Caco-2 (cell line): ENCODE measurements at regions not wholly inside any gene's neighbourhood (a gene's known extent, or its start where the extent isn't known, plus 50 kb on each side); places are given as distances from the start of the nearest gene placed in this dataset.

Experiments
- BruUV-seq: library from RNA; stranded (reverse); fragments of 400-500 nt; replicated peaks from 2 replicates; lab custom pipeline; 2021; lab: Mats Ljungman, UMichigan
- CTCF ChIA-PET: fragments of 300-600 bp; sonication (Branson Sonifier 250); formaldehyde crosslinking; loops from one replicate; lab custom pipeline; 2022; ENCODE audit warnings: antibody characterized with exemption; lab: Charles Lee
- POLR2A ChIA-PET: fragments of 300-600 bp; sonication (Branson Sonifier 250); formaldehyde crosslinking; loops from one replicate; lab custom pipeline; 2022; ENCODE audit warnings: antibody characterized with exemption; lab: Charles Lee
- DNase-seq, 2 experiments: peaks; one replicate each; pipeline versions ENCODE4 v3.0.0 to v3.0.0-alpha.2; 2020 to 2022
- H3K27me3 ChIP-seq: replicated peaks from 2 replicates; pipeline ENCODE4 v1.6.0; 2011; ENCODE audit warnings: low read length; ENCODE audit not compliant: control insufficient read depth, insufficient read depth
- H3K36me3 ChIP-seq: 2 replicates; pipeline ENCODE4 v1.5.1; 2011; ENCODE audit warnings: low read length; ENCODE audit not compliant: control insufficient read depth, insufficient read depth
- H3K4me1 ChIP-seq: fragments of 250-450 bp; sonication (Bioruptor Pico); 2 replicates; pipeline ENCODE4 v1.5.1; 2020; ENCODE audit warnings: mild to moderate bottlenecking
- H3K4me3 ChIP-seq: 2 replicates; pipeline ENCODE4 v1.5.1; 2011; ENCODE audit warnings: low read depth, mild to moderate bottlenecking, control low read depth, low read length
- H3K9me3 ChIP-seq: fragments of 250-450 bp; sonication (Bioruptor Pico); 2 replicates; pipeline ENCODE4 v1.5.1; 2020; ENCODE audit warnings: mild to moderate bottlenecking, moderate library complexity
- H3K27ac Mint-ChIP-seq: one replicate; pipeline ENCODE4 v1.8.0; 2022; ENCODE audit warnings: mixed read lengths; ENCODE audit not compliant: unreplicated experiment
- H3K27me3 Mint-ChIP-seq: one replicate; pipeline ENCODE4 v1.8.0; 2022; ENCODE audit warnings: mixed read lengths; ENCODE audit not compliant: insufficient read depth, unreplicated experiment
- H3K36me3 Mint-ChIP-seq: one replicate; pipeline ENCODE4 v1.8.0; 2022; ENCODE audit warnings: mild to moderate bottlenecking, mixed read lengths; ENCODE audit not compliant: insufficient read depth, unreplicated experiment
- H3K4me1 Mint-ChIP-seq: one replicate; pipeline ENCODE4 v1.8.0; 2022; ENCODE audit warnings: low read depth, mixed read lengths; ENCODE audit not compliant: unreplicated experiment
- H3K4me3 Mint-ChIP-seq: one replicate; pipeline ENCODE4 v1.8.0; 2022; ENCODE audit warnings: mild to moderate bottlenecking, moderate library complexity, mixed read lengths; ENCODE audit not compliant: unreplicated experiment
- H3K9me3 Mint-ChIP-seq: one replicate; pipeline ENCODE4 v1.8.0; 2022; ENCODE audit warnings: mixed read lengths; ENCODE audit not compliant: unreplicated experiment
- intact Hi-C: fragments of 100-400 bp; cut with micrococcal nuclease; formaldehyde crosslinking; loops from one replicate; pipeline ENCODE4 v1.10.0; 2022; ENCODE audit not compliant: unreplicated experiment
- TF ChIP-seq, protein P1 (sequence below), 2 experiments: fragments of 200-600 bp in 1 of 2; IDR thresholded peaks; 1 replicate in 1 of 2; 2 replicates in 1 of 2; pipeline versions ENCODE4 v1.5.1 to v1.8.0; 2011 to 2022; ENCODE audit warnings: antibody characterized with exemption in 1 of 2, control low read depth in 1 of 2, inconsistent platforms in 1 of 2, low read depth in 1 of 2, low read length in 1 of 2, mild to moderate bottlenecking in 1 of 2, moderate library complexity in 1 of 2; ENCODE audit not compliant: insufficient read depth in 1 of 2, severe bottlenecking in 1 of 2, unreplicated experiment in 1 of 2

DNA sequence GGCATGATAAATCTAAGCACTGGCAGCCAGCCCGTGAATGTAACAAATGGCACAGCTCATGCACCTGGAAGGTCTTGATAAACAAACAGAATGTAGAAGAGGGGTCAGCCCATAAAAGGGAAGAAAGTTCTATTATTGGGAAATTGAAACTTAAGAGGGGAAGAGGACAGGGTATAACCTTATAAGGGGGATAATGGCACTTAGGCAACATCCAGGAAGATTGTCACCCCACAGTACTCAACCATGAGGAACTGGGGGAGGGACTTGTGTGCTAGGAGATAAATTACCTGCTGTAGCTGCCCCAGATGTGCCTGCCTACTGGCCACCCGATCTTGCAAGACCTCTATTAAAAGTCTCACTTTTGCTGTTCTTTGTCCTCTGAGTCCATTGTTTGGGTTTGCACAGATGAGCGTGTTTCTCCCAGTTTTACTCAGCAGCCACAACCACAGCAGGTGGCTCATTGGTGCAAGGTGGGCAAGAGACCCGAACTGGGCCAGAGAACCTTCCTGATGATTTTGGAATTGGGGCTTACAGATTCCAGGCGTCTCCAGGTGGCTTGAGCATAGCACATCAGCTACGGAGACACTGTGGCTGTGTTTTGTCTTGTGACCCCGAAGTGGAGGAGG, 79.0 kb upstream of the TAF1B start:
- no peaks in the 10 kb centered on the region for H3K27me3 ChIP-seq
- Mint-ChIP-seq H3K4me1 (no peaks in the 10 kb centered on the region), H3K27me3 (peaks cover 3% of the 10 kb centered on the region), H3K27ac (no peak overlapping the region), H3K36me3 (no peaks in the 10 kb centered on the region), H3K9me3 (no peaks in the 10 kb centered on the region), H3K4me3 (no peak overlapping the region)
- H3K9me3 ChIP-seq = no peaks in the 10 kb centered on the region
- BruUV-seq = no TSS peak
- TF ChIP-seq, protein P1, sequence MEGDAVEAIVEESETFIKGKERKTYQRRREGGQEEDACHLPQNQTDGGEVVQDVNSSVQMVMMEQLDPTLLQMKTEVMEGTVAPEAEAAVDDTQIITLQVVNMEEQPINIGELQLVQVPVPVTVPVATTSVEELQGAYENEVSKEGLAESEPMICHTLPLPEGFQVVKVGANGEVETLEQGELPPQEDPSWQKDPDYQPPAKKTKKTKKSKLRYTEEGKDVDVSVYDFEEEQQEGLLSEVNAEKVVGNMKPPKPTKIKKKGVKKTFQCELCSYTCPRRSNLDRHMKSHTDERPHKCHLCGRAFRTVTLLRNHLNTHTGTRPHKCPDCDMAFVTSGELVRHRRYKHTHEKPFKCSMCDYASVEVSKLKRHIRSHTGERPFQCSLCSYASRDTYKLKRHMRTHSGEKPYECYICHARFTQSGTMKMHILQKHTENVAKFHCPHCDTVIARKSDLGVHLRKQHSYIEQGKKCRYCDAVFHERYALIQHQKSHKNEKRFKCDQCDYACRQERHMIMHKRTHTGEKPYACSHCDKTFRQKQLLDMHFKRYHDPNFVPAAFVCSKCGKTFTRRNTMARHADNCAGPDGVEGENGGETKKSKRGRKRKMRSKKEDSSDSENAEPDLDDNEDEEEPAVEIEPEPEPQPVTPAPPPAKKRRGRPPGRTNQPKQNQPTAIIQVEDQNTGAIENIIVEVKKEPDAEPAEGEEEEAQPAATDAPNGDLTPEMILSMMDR (IDR thresholded peaks at IDR 0.05; ENCODE audit: insufficient read depth in 1 of 2, low read depth in 1 of 2, low read length in 1 of 2, severe bottlenecking in 1 of 2, unreplicated experiment in 1 of 2) = no peak
- DNase-seq = no peak
- H3K4me1 ChIP-seq = 0 out of 2 replicates have a peak, but pooled peaks cover 3% of the 10 kb centered on the region
- ChIA-PET POLR2A (no interaction called here), CTCF (no interaction called here)
- intact Hi-C loops = no loop called here
- H3K4me3 ChIP-seq = no peak overlapping the region
- H3K36me3 ChIP-seq = no peaks in the 10 kb centered on the region

DNA sequence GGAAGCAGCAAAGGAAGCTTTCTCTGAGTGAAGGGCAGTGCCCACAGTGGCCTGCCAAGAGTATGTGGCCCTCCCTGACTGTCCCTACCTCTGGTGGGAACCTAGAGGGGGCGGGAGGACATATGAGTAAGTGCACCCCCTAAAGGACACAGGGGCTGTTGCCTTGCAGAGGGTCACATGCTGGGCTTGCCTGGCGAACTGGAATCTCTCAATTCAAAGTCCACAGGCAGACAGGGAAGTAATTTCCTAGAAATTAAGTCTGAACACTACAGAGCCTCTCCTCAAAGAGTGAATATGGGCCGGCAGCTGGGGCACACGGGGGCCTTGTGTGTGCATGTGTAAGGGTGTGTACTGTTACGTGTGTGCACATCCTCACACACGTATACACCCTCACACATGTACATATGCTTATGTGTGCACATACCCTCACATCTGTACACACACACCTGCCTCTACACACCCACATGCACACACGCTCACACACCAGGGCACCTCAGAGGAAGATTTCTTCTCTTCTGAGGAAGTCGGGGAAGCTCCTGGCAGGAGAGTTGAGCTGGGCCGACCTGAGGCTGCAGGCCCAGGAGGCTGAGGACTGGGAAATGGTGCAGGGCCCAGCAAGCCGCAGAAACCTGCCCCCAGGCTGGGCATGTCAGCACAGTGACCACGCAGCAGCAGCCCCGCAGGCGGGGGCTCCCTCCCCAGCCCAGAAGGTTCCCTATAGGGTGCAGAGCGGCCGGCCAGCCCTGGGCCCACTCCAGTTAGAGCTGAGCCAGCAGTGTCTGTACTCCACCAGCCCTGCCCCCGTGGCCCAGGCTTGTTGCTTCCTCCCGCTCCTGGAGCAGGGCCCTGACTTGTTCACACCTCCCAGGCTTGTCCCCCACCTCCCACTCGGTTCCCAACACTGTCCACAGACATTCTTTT, 77.4 kb upstream of the TAF1B start:
- Mint-ChIP-seq H3K4me1 (peaks cover 6% of the 10 kb centered on the region), H3K27me3 (no peaks in the 10 kb centered on the region), H3K27ac (no peak overlapping the region), H3K36me3 (no peaks in the 10 kb centered on the region), H3K4me3 (no peak overlapping the region), H3K9me3 (no peaks in the 10 kb centered on the region)
- TF ChIP-seq, protein P1 (IDR thresholded peaks at IDR 0.05; ENCODE audit: insufficient read depth in 1 of 2, low read depth in 1 of 2, low read length in 1 of 2, severe bottlenecking in 1 of 2, unreplicated experiment in 1 of 2) = no peak
- Histone ChIP-seq H3K27me3 (no peaks in the 10 kb centered on the region), H3K4me1 (0 out of 2 replicates have a peak, but pooled peaks cover 6% of the 10 kb centered on the region), H3K4me3 (no peak overlapping the region), H3K9me3 (no peaks in the 10 kb centered on the region), H3K36me3 (no peaks in the 10 kb centered on the region)
- ChIA-PET POLR2A (no interaction called here), CTCF (no interaction called here)
- DNase-seq = no peak
- BruUV-seq = no TSS peak
- intact Hi-C loops = no loop called here

DNA sequence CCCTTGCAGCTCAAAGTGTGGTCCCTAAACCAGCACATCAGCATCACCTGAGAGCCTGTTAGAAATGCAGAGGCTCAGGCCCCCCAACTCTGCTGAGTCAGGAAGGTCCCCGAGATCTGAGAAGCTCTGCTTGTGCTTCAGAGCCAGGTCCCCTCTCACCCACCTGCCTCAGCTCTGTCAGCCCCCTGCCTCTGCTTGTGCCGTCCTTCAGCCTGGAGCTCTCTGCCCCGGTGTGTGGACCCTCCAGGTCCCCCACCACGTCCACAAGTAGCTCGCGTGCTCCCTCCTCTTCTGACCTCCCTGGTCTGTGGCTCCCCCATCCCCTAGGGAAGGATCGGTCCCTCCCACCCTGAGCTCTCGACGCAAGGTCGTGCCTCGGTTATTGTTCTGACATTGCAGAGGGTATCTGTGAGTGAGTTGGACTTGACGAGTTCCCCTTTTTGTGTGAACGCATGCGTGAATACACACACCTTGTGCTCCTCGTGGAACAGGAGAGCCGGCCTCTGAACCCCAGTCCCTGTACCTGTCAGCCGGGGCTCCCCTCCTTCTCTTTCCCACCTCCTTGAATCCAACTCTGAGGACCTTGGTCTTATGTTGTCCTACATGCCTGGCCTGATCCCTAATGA, 75.5 kb upstream of the TAF1B start:
- no peaks in the 10 kb centered on the region for H3K27me3 Mint-ChIP-seq
- CTCF ChIA-PET = no interaction called here
- Histone ChIP-seq H3K4me3 (no peak overlapping the region), H3K9me3 (no peaks in the 10 kb centered on the region), H3K4me1 (0 out of 2 replicates have a peak, but pooled peaks cover 6% of the 10 kb centered on the region), H3K27me3 (no peaks in the 10 kb centered on the region), H3K36me3 (no peaks in the 10 kb centered on the region)
- H3K9me3 Mint-ChIP-seq = no peaks in the 10 kb centered on the region
- no peak overlapping the region for H3K27ac Mint-ChIP-seq
- intact Hi-C loops = no loop called here
- BruUV-seq = no TSS peak
- no peak for DNase-seq
- no peak overlapping the region for H3K4me3 Mint-ChIP-seq
- no peaks in the 10 kb centered on the region for H3K36me3 Mint-ChIP-seq
- POLR2A ChIA-PET = no interaction called here
- H3K4me1 Mint-ChIP-seq = peaks cover 7% of the 10 kb centered on the region
- TF ChIP-seq, protein P1 (IDR thresholded peaks at IDR 0.05; ENCODE audit: insufficient read depth in 1 of 2, low read depth in 1 of 2, low read length in 1 of 2, severe bottlenecking in 1 of 2, unreplicated experiment in 1 of 2) = no peak
